ENCODE measurements at regions not wholly inside any gene's neighbourhood (a gene's known extent, or its start where the extent isn't known, plus 50 kb on each side); places are given as distances from the start of the nearest gene placed in this dataset.

- no peak overlapping the region for H3K4me3 Mint-ChIP-seq (ENCODE audit: unreplicated experiment)
- H3K4me1 Mint-ChIP-seq (ENCODE audit: unreplicated experiment), result no peaks in the 10 kb centered on the region
- H3K27ac Mint-ChIP-seq (ENCODE audit: unreplicated experiment), result no peak overlapping the region
- DNase-seq (ENCODE audit: extremely low spot score, unreplicated experiment), result no peak
- no peaks in the 10 kb centered on the region for H3K9me3 Mint-ChIP-seq (ENCODE audit: unreplicated experiment)
- TF ChIP-seq CTCF (IDR thresholded peaks at IDR 0.05), result no peak
- H3K36me3 Mint-ChIP-seq (ENCODE audit: unreplicated experiment), result no peaks in the 10 kb centered on the region
- peaks cover 4% of the 10 kb centered on the region for H3K27me3 Mint-ChIP-seq (ENCODE audit: unreplicated experiment)
Measured at GRCh38 chr1:157410457-157410856, 141.9 kb downstream of the FCRL5 start.

- H3K36me3 Mint-ChIP-seq (ENCODE audit: unreplicated experiment), result no peaks in the 10 kb centered on the region
Measured at GRCh38 chr1:157409927-157410326, 142.4 kb downstream of the FCRL5 start.

GRCh38 chr1:157407917-157408525 is 144.3 kb downstream of the FCRL5 start:
- Mint-ChIP-seq H3K36me3 (ENCODE audit: unreplicated experiment) (no peaks in the 10 kb centered on the region), H3K9me3 (ENCODE audit: unreplicated experiment) (no peaks in the 10 kb centered on the region), H3K27ac (ENCODE audit: unreplicated experiment) (no peak overlapping the region), H3K4me1 (ENCODE audit: unreplicated experiment) (no peaks in the 10 kb centered on the region), H3K27me3 (ENCODE audit: unreplicated experiment) (peaks cover 4% of the 10 kb centered on the region), H3K4me3 (ENCODE audit: unreplicated experiment) (no peak overlapping the region)
- DNase-seq (ENCODE audit: extremely low spot score, unreplicated experiment), result no peak
- no peak for TF ChIP-seq CTCF (IDR thresholded peaks at IDR 0.05)

More at GRCh38 chr1:157409927-157410326, 142.4 kb downstream of the FCRL5 start:
- Mint-ChIP-seq H3K27me3 (ENCODE audit: unreplicated experiment) (peaks cover 4% of the 10 kb centered on the region), H3K4me1 (ENCODE audit: unreplicated experiment) (no peaks in the 10 kb centered on the region), H3K9me3 (ENCODE audit: unreplicated experiment) (no peaks in the 10 kb centered on the region), H3K27ac (ENCODE audit: unreplicated experiment) (no peak overlapping the region), H3K4me3 (ENCODE audit: unreplicated experiment) (no peak overlapping the region)
- DNase-seq (ENCODE audit: extremely low spot score, unreplicated experiment), result no peak
- no peak for TF ChIP-seq CTCF (IDR thresholded peaks at IDR 0.05)

- H3K27ac Mint-ChIP-seq (ENCODE audit: unreplicated experiment), result no peak overlapping the region
- no peaks in the 10 kb centered on the region for H3K36me3 Mint-ChIP-seq (ENCODE audit: unreplicated experiment)
- TF ChIP-seq CTCF (IDR thresholded peaks at IDR 0.05), result no peak
- peaks cover 4% of the 10 kb centered on the region for H3K27me3 Mint-ChIP-seq (ENCODE audit: unreplicated experiment)
- H3K4me1 Mint-ChIP-seq (ENCODE audit: unreplicated experiment), result no peaks in the 10 kb centered on the region
- H3K9me3 Mint-ChIP-seq (ENCODE audit: unreplicated experiment), result no peaks in the 10 kb centered on the region
- no peak for DNase-seq (ENCODE audit: extremely low spot score, unreplicated experiment)
- H3K4me3 Mint-ChIP-seq (ENCODE audit: unreplicated experiment), result no peak overlapping the region
Measured at GRCh38 chr1:157407367-157407766, 144.9 kb downstream of the FCRL5 start.

- DNase-seq (ENCODE audit: extremely low spot score, unreplicated experiment), result no peak
- no peak for TF ChIP-seq CTCF (IDR thresholded peaks at IDR 0.05)
- H3K4me3 Mint-ChIP-seq (ENCODE audit: unreplicated experiment), result no peak overlapping the region
- no peak overlapping the region for H3K27ac Mint-ChIP-seq (ENCODE audit: unreplicated experiment)
- no peaks in the 10 kb centered on the region for H3K36me3 Mint-ChIP-seq (ENCODE audit: unreplicated experiment)
- H3K9me3 Mint-ChIP-seq (ENCODE audit: unreplicated experiment), result no peaks in the 10 kb centered on the region
- no peaks in the 10 kb centered on the region for H3K4me1 Mint-ChIP-seq (ENCODE audit: unreplicated experiment)
- no peaks in the 10 kb centered on the region for H3K27me3 Mint-ChIP-seq (ENCODE audit: unreplicated experiment)
Measured at GRCh38 chr1:157405662-157406061, 146.7 kb downstream of the FCRL5 start.

Data from osteocyte (in vitro differentiated cells).